Fibroblast of skin of left quadriceps (primary cell): ENCODE measurements at regions not wholly inside any gene's neighbourhood (a gene's known extent, or its start where the extent isn't known, plus 50 kb on each side); places are given as distances from the start of the nearest gene placed in this dataset.

ENCODE experiments used
- DNase-seq, 2 experiments: peaks; one replicate each; pipeline ENCODE4 v3.0.0-alpha.2; 2013; ENCODE audit warnings: low read depth in 2 of 2

GRCh38 chr12:53836119-53836655 lies 84.4 kb upstream of the CISTR start:
- DNase-seq: no peak

DNA sequence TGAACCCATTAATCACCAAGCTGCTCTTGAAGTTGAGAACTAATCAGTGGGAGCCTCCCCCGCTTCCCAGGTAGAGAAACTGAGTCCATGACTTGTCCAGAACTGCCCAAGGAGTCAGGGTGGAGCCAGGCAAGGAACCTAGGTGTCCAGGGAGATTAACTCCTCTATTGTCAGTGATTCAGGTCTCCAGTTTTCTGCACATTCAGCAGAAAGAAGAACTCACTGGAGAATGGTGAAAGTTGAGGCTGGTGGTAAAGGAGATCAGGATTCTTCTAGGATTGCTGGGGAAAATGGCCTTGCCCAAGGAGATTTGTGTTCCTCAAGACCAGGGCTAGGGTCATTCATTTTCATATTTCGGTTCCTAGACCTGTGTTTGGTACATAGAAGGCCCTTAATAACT lies 87.2 kb upstream of the CISTR start:
- DNase-seq: no peak

GRCh38 chr12:53840316-53840715 lies 88.5 kb upstream of the CISTR start:
- DNase-seq: no peak

DNA sequence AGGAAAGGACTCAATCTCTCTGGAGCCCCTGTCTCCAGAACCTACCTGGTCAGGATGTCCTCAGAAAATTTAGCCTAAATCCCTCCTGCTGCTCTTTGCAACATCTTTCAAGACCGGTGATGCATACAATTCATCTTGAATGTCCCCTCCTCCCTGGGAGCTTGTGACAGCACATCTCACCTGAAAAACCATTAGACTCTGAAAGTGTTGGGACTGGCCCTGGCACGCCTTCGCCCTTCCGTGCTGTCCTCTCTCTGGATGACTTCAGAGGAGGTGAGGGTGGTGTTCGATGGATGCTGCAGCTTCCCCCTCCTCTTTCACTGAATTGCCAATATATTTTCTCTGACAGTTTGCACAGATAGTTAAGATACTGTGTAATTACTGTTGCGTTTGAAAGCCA lies 90.9 kb upstream of the CISTR start:
- DNase-seq: no peak

- no peak for DNase-seq
Measured at GRCh38 chr12:53843545-53843944, 91.8 kb upstream of the CISTR start.

DNA sequence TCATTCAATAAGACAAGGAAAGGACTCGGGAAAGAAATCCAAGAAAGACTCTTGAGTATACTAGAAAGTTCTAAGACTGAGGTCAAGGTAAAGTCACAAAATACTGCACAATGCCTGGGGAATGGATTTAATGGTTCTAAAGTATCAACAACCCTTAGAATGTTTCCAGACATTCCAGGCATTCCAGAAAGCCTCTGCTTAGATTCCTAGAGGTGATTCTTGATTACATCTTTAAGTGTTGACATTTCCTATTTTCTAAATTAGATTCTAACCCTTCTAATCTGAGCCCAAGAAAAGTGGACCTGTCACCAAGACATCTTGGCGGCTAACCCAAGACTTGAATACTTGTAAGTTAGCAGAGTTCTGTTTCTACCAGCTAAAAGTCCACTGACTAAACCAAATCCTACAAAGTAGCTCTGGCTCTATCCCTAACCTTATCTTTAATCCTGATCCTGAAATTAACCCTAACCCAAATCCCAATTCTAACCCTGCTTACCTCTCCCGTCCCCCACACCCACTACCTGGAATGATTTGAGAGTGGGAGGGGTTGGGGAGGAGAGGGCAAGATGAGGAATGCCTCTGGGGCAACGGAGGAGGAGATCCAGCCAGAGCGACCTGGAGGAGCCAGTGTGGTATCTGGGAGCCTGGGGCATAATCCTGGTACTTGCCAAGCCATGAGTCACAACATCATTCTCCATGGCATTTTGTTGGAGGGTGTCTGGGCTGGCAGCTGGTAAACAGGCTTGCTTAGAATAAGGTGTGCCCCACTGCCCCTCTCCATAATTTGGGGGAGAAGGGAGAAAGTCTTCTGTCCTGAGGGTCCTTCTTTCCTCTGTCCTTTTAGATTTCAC lies 93.4 kb upstream of the HOXC13 start:
- DNase-seq: peak; percentile 8 to 17

DNA sequence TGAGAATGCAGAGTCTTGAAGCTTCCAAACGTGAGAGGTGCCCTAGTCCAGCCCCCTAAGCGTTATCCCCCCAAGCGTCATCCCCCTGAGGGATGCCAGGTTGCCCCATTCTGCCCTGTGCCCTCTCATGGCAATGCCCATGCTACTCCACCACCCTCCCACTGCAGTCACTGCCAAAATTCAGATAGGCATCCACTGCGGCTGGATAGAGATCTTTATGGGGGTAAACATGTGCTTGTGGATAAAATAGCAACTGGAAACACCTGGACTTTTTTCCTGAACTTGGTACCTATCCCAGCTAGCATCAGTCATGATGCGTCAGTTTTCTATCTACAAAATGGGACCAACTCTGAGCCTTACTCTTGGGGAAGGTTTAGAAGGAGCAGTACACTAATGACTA lies 92.7 kb upstream of the HOXC13 start:
- DNase-seq: no peak

DNA sequence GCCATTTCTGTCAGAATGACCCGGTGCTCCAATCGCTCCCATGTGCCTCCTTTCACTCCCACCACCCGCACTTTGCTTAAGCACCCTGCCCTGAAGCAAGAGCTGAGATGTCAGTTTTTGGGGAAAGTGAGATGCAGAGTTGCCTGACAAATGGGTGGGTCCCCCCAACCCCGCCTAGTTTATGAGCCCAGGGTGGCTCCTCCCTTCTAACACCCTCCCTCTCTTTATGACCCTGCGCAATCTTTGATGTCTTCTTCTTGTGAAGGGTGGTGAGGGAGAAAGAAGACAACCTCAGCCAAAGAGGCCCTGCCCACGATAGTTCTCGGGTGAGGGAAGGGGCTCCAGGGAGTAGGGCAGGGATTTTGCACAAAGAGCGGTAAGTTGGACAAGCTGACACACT lies 89.5 kb upstream of the HOXC13 start:
- DNase-seq: no peak

DNA sequence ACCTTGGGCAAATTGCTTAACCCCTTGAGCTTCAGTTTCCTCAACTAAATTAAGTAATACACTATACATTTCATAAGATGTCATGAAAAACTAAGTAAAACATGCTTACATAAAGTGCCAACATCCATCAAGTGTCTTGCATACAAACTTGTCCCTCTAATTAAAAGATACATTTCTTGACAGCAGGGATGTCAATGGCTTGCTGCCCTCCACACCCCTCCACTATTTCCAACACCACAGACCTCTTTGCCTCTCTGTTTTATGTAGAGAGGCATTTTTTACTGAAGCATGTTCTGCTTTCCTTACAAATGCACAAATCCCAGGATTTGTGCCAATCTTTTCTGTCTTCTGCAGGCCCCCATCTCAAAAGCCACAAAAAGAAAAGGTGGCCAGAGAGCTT lies 89.0 kb upstream of the HOXC13 start:
- no peak for DNase-seq

DNA sequence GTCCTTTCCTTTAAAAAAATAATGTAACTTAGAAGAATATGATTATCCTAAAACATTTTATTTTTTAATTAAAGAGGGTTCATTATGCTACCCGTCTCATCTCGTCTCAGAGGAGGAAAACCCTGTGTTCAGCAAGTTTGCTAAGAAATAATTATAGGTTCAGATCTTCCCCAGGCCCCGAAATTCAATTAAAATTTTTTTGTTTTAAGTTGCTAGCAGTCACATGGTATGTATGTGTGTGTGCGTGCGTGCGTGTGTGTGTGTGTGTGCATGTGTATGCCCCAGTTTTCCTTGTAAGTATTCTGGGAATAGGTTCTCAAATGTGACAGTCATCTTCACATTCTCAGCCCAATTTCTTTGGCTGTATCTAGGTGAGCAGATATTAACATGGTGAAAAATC lies 86.6 kb upstream of the HOXC13 start:
- DNase-seq: no peak

DNA sequence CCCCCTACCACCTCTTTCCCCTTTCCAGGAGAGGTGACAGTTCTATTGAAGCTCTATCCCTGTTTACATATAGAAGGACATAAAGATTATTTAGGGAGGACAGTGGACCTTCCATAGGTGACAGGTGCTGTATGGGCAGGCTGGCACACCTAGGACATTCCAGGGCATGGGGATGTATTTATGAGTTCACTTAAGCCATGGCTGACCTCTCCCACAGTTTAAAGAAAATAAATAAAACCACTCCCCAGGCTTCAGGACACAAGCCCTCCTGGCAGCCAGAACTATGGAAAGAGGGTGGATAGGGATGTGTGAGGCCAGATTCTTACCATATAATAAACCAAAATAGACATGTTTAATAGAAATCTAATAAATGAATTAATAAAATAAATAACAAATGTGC lies 85.6 kb upstream of the HOXC13 start:
- no peak for DNase-seq

DNA sequence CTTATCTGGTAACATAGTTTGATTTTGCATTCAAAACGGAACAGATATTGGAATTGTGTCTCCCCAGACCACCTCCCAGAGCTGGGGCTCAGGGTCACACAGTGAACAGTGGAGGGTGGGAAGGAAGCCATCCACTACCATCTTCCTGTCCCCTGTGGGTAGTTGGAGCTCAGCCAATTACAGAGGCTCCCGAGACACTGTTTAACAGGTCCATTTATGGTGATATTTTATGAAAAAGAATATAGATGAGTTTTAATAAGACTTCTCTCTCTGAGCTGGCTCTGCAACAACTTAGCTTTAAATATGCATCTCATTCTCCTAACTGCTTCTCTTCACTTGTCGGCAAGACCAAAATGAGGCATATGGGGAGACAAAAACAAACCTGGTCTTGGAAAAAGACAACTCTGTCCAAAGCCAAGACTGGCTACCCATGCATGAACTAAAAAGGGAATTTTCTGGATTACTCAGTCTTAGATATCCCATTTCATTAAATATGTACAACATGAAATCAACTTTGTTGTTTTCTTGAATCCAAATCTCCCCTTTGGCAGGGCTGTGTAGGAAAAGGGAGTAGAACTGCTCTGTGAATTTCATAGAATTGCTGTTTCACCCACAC lies 83.8 kb upstream of the HOXC13 start:
- no peak for DNase-seq

DNA sequence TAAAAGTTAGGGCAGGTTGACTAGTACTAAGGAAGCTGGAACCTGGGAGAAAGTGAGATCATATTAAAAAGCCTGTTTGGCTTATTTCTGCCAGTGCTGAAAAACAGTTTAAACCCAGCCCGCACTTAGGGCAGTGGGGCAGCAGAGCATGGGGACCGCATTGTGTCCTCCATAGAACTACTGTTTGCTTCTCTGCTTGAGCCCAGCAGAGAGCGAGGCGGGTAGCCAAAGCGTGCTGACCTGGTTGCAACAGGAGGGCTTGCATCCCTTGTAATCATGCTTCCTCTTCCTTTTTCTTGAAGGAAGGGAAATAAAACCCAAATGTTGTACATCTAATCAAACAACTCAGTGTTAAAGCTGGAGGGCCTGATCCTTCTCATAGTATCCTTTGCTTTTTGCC lies 82.5 kb upstream of the HOXC13 start:
- DNase-seq: no peak

DNA sequence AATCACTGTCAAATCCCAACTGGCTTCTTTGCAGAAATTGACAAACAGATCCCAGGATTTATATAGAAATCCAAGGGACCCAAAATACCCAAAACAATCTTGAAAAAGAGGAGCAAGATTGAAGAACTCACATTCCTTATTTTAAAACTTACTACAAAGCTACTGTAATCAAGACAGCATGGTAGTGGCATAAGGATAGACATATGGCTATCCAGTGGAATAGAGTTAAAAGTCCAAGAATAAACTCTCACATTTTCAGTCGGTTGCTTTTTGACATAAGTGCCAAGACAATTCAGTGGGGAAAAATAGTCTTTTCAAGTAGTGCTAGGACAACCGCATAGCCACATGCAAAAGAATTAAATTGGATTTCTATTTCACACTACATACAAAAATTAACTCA lies 81.0 kb upstream of the HOXC13 start:
- no peak for DNase-seq

GRCh38 chr12:53860426-53861345 lies 77.9 kb upstream of the HOXC13 start:
- DNase-seq: no peak

DNA sequence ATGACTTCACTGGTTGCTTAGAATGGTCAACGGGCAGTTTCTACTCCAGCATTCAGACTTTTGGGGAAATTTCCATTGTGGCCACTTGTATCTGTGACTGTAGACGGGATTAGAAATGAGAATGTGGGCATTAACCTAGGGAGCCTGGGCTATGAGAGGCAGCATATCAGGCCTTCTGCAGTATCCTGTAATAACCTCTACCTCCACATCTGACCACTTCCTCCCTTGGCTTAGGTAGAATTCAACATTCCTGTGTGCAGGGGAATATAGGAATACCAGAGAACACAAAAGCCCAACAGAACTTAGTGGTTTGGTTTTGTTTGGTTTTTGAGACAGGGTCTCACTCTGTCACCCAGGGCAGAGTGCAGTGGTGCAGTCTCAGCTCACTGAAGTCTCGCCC lies 76.4 kb upstream of the HOXC13 start:
- no peak for DNase-seq

DNA sequence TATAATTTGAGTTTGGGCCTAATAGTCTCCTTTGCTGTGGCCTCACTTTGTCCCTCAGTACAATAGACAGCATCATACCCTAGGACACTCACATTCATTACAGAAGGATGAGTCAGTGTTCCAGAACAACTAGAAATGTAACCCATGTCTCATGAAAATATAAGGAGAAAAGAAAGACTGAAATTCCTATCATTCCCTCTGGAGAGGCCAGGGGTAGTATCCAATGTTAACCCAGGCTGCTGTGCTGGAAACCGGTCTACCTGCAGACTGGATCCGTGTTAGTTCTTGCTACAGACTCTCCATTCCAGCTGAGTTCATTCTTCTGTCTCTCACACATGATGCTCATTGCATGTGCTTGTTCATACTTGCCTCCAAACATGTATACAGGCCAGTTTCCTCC lies 75.8 kb upstream of the HOXC13 start:
- DNase-seq: peak in 1 of 2 experiments; percentile 1

GRCh38 chr12:53866727-53867126 lies 71.9 kb upstream of the HOXC13 start:
- no peak for DNase-seq

- no peak for DNase-seq
Measured at GRCh38 chr12:53867216-53868012, 71.2 kb upstream of the HOXC13 start.

- DNase-seq: no peak
Measured at GRCh38 chr12:53868511-53868986, 70.1 kb upstream of the HOXC13 start.

GRCh38 chr12:53869500-53869899 lies 69.1 kb upstream of the HOXC13 start:
- DNase-seq: no peak
